PC-3 (cell line): ENCODE measurements at regions not wholly inside any gene's neighbourhood (a gene's known extent, or its start where the extent isn't known, plus 50 kb on each side); places are given as distances from the start of the nearest gene placed in this dataset.

ENCODE experiments used
- ATAC-seq: fragments of 200-7000 bp; cut with Tn5 transposase; 2 replicates; pipeline ENCODE4 v1.9.1; 2020; ENCODE audit warnings: mild to moderate bottlenecking, moderate library complexity
- BruUV-seq: library from RNA; stranded (reverse); fragments of 400-500 nt; replicated peaks from 2 replicates; lab custom pipeline; 2021; lab: Mats Ljungman, UMichigan
- CTCF ChIA-PET: fragments of 300-600 bp; sonication (Branson Sonifier 250); formaldehyde crosslinking; loops from one replicate; lab custom pipeline; 2022; ENCODE audit warnings: antibody characterized with exemption; lab: Charles Lee
- POLR2A ChIA-PET: fragments of 300-600 bp; sonication (Branson Sonifier 250); formaldehyde crosslinking; loops from one replicate; lab custom pipeline; 2022; ENCODE audit warnings: antibody characterized with exemption; ENCODE audit not compliant: unreplicated experiment; lab: Charles Lee
- DNase-seq: peaks from one replicate; pipeline ENCODE4 v3.0.0-alpha.2; 2015
- H2AFZ ChIP-seq: fragments of 300-600 bp; sonication (generic); 2 replicates; pipeline ENCODE4 v1.6.0; 2016; ENCODE audit warnings: antibody characterized with exemption, low read length
- H3F3A ChIP-seq: fragments of 300-600 bp; sonication (generic); one replicate; pipeline ENCODE4 v1.6.0; 2017; ENCODE audit warnings: antibody characterized with exemption, low read length, control low read depth, mild to moderate bottlenecking; ENCODE audit not compliant: unreplicated experiment
- H3K27ac ChIP-seq: fragments of 300-600 bp; sonication (generic); 2 replicates; pipeline ENCODE4 v1.5.1; 2016; ENCODE audit warnings: mild to moderate bottlenecking, low read length
- H3K27me3 ChIP-seq: fragments of 300-600 bp; sonication (generic); 2 replicates; pipeline ENCODE4 v1.6.1; 2016; ENCODE audit warnings: low read length, mixed read lengths
- H3K36me3 ChIP-seq: fragments of 300-600 bp; sonication (generic); 2 replicates; pipeline ENCODE4 v1.6.1; 2016; ENCODE audit warnings: low read depth, mixed run types, low read length, mixed read lengths
- H3K4me1 ChIP-seq: fragments of 300-600 bp; sonication (generic); 2 replicates; pipeline ENCODE4 v1.5.1; 2016; ENCODE audit warnings: low read length; ENCODE audit not compliant: insufficient read depth
- H3K4me2 ChIP-seq: fragments of 300-600 bp; sonication (generic); 2 replicates; pipeline ENCODE4 v1.6.0; 2016; ENCODE audit warnings: low read length
- H3K4me3 ChIP-seq: fragments of 300-600 bp; sonication (generic); 2 replicates; pipeline ENCODE4 v1.5.1; 2016; ENCODE audit warnings: mild to moderate bottlenecking, low read length, mixed read lengths
- H3K79me2 ChIP-seq: fragments of 300-600 bp; sonication (generic); 2 replicates; pipeline ENCODE4 v1.6.1; 2017; ENCODE audit warnings: low read length, mixed read lengths
- H3K9ac ChIP-seq: fragments of 300-600 bp; sonication (generic); 2 replicates; pipeline ENCODE4 v1.6.0; 2016; ENCODE audit warnings: mild to moderate bottlenecking, low read length
- H3K9me2 ChIP-seq: fragments of 300-600 bp; sonication (generic); replicated peaks from 2 replicates; pipeline ENCODE4 v1.6.1; 2016; ENCODE audit warnings: mixed run types, low read length, mixed read lengths
- H3K9me3 ChIP-seq: fragments of 300-600 bp; sonication (generic); 2 replicates; pipeline ENCODE4 v1.6.1; 2016; ENCODE audit warnings: low read length, mixed read lengths
- H4K20me1 ChIP-seq: fragments of 300-600 bp; sonication (generic); 2 replicates; pipeline ENCODE4 v1.6.1; 2016; ENCODE audit warnings: low read length, mixed read lengths
- EZH2 ChIP-seq: fragments of 300-600 bp; sonication (generic); IDR thresholded peaks from one replicate; pipeline ENCODE4 v1.6.1; 2017; ENCODE audit warnings: antibody characterized with exemption, mild to moderate bottlenecking, low read length; ENCODE audit not compliant: unreplicated experiment
- EZH2phosphoT487 ChIP-seq: fragments of 300-600 bp; sonication (generic); IDR thresholded peaks from 2 replicates; pipeline ENCODE4 v1.6.1; 2018; ENCODE audit warnings: mild to moderate bottlenecking, antibody characterized with exemption, low read length, borderline replicate concordance
- intact Hi-C: fragments of 100-400 bp; cut with micrococcal nuclease; formaldehyde crosslinking; loops from 2 replicates; pipeline ENCODE4 v1.9.0; 2023
- TF ChIP-seq, protein P1 (sequence below): fragments of 300-600 bp; sonication (generic); conservative IDR thresholded peaks from 2 replicates; pipeline ENCODE4 v1.5.1; 2017; ENCODE audit warnings: antibody characterized with exemption, low read depth, mild to moderate bottlenecking, low read length

- ChIA-PET POLR2A (no interaction called here), CTCF (no interaction called here)
- no peak for TF ChIP-seq EZH2phosphoT487
- no peak for TF ChIP-seq EZH2
- TF ChIP-seq, protein P1, sequence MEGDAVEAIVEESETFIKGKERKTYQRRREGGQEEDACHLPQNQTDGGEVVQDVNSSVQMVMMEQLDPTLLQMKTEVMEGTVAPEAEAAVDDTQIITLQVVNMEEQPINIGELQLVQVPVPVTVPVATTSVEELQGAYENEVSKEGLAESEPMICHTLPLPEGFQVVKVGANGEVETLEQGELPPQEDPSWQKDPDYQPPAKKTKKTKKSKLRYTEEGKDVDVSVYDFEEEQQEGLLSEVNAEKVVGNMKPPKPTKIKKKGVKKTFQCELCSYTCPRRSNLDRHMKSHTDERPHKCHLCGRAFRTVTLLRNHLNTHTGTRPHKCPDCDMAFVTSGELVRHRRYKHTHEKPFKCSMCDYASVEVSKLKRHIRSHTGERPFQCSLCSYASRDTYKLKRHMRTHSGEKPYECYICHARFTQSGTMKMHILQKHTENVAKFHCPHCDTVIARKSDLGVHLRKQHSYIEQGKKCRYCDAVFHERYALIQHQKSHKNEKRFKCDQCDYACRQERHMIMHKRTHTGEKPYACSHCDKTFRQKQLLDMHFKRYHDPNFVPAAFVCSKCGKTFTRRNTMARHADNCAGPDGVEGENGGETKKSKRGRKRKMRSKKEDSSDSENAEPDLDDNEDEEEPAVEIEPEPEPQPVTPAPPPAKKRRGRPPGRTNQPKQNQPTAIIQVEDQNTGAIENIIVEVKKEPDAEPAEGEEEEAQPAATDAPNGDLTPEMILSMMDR, result no peak
- Histone ChIP-seq H3K9ac (no peak overlapping the region), H3K9me2 (no peaks in the 10 kb centered on the region), H4K20me1 (no peaks in the 10 kb centered on the region), H3K79me2 (no peaks in the 10 kb centered on the region), H3K27me3 (peaks cover 44% of the 10 kb centered on the region), H3K27ac (no peak overlapping the region), H2AFZ (no peak overlapping the region), H3K4me2 (no peak overlapping the region), H3K9me3 (no peaks in the 10 kb centered on the region), H3F3A (no peaks in the 10 kb centered on the region), H3K36me3 (no peaks in the 10 kb centered on the region), H3K4me3 (no peak overlapping the region), H3K4me1 (no peaks in the 10 kb centered on the region)
- DNase-seq (no peak), ATAC-seq (no peak)
- intact Hi-C loops, result loop anchor here (2.0 kb wide), 2 partner anchors 220 to 1750 kb away; no protein-coding TSS in a partner anchor
- BruUV-seq, result no TSS peak
These were observed 478.5 kb downstream of the TRIB2 start for GRCh38 chr2:13195270-13195669.

GRCh38 chr2:13197248-13197647 is 480.5 kb downstream of the TRIB2 start:
- TF ChIP-seq EZH2phosphoT487, result no peak
- no peak for TF ChIP-seq EZH2
- TF ChIP-seq, protein P1, result no peak
- Histone ChIP-seq H3K4me1 (no peaks in the 10 kb centered on the region), H3K4me3 (no peak overlapping the region), H3F3A (no peaks in the 10 kb centered on the region), H3K9ac (no peak overlapping the region), H3K4me2 (no peak overlapping the region), H2AFZ (no peak overlapping the region), H3K9me3 (no peaks in the 10 kb centered on the region), H3K27me3 (peaks cover 38% of the 10 kb centered on the region), H3K36me3 (no peaks in the 10 kb centered on the region), H3K79me2 (no peaks in the 10 kb centered on the region), H3K9me2 (no peaks in the 10 kb centered on the region), H4K20me1 (no peaks in the 10 kb centered on the region), H3K27ac (no peak overlapping the region)
- DNase-seq (no peak), ATAC-seq (no peak)
- intact Hi-C loops, result no loop called here
- BruUV-seq, result no TSS peak
- ChIA-PET POLR2A (no interaction called here), CTCF (no interaction called here)

DNA sequence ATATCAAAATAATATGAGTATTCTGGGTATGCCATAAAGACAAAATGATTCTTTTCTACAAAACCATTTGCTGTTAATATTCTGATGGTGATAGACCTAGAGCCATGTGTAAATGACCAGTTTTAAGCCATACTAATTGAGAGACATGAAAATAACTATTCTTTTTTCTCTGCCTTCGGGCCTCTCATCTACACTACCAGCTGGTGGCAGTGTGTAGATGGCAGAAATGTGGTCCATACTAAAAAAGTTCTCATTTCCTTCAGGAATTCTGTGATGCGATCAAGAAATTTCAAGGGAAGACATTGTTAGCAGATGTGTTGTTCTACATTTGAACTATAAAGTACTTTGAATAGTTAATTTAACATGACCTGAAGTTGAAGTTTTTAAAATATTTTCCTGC is 485.2 kb downstream of the TRIB2 start:
- DNase-seq, result peak; percentile 29
- H3F3A ChIP-seq, result no peaks in the 10 kb centered on the region

More for the DNA sequence above, 485.2 kb downstream of the TRIB2 start:
- Histone ChIP-seq H3K9ac (no peak overlapping the region), H3K36me3 (no peaks in the 10 kb centered on the region), H3K9me3 (no peaks in the 10 kb centered on the region), H4K20me1 (no peaks in the 10 kb centered on the region), H3K27ac (no peak overlapping the region), H3K4me3 (no peak overlapping the region), H3K9me2 (no peaks in the 10 kb centered on the region), H3K4me2 (no peak overlapping the region), H3K4me1 (no peaks in the 10 kb centered on the region), H3K79me2 (no peaks in the 10 kb centered on the region), H2AFZ (no peak overlapping the region), H3K27me3 (peaks cover 28% of the 10 kb centered on the region; the same call in 1 of the 2 replicates)
- CTCF ChIA-PET, result no interaction called here
- no peak for ATAC-seq
- no TSS peak for BruUV-seq
- TF ChIP-seq EZH2phosphoT487 (no peak), EZH2 (no peak)
- TF ChIP-seq, protein P1, result peak; percentile 61
- intact Hi-C loops, result loop anchor here (2.0 kb wide), 1 partner anchor 213 kb away; no protein-coding TSS in a partner anchor
- POLR2A ChIA-PET, result no interaction called here
